NCI-H1105 treated with DMSO at 0.1 percent for 48 hours (cell line): ENCODE measurements at regions not wholly inside any gene's neighbourhood (a gene's known extent, or its start where the extent isn't known, plus 50 kb on each side); places are given as distances from the start of the nearest gene placed in this dataset.

Experiments
- DNase-seq: peaks from one replicate; lab custom pipeline; 2025; lab: John Stamatoyannopoulos, UW

GRCh38 chr1:239795304-239795703 is 296.4 kb upstream of the FMN2 start:
- DNase-seq: no peak

- DNase-seq: no peak
These were observed 292.1 kb upstream of the FMN2 start for GRCh38 chr1:239799617-239800016.

GRCh38 chr1:239800861-239801260 is 290.8 kb upstream of the FMN2 start:
- no peak for DNase-seq

GRCh38 chr1:239802275-239802674 is 289.4 kb upstream of the FMN2 start:
- DNase-seq: no peak

GRCh38 chr1:239803781-239804180 is 287.9 kb upstream of the FMN2 start:
- no peak for DNase-seq

GRCh38 chr1:239804266-239804665 is 287.4 kb upstream of the FMN2 start:
- no peak for DNase-seq

- no peak for DNase-seq
These were observed 286.6 kb upstream of the FMN2 start for GRCh38 chr1:239805042-239805441.

GRCh38 chr1:239805851-239806772 is 285.6 kb upstream of the FMN2 start:
- no peak for DNase-seq

DNA sequence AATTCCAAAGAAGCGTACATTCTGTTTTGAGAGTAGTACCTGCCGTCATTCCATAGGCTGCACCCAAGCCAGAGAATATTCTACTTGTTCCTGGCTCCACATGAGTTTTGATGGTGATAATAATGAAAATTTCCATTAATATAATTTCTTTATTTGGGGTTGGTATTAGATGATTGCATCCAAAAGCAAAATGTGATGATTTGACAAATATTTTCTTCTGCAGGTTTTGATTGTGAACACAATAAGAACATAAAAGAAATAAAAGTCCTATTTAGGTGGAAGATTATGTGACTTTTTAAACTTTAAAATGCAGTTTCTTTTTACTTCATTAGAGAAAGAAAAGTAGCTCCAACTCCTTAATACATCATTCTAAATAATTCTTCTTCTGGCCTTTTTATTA is 284.8 kb upstream of the FMN2 start:
- no peak for DNase-seq

GRCh38 chr1:239807361-239807760 is 284.3 kb upstream of the FMN2 start:
- no peak for DNase-seq

DNA sequence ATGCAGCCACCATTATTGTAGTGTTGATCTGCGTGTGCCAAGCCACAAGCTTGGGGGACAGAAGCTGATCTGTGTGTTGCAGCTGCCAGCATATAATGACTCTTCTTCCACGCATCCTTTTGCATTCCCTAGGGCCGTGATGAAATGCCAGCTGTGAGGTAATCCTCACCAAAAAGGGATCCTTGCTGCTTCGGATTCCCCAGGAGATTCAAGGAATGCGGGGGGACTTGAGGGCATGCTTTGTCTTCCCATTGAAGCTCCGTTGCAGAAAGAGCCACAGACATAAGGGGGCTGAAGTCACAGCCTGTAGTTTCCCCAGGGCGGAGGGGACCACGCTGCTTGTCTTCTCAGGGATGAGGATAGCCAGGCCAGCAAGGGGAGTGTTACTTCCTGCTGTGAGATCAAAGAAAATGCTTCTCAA is 281.6 kb upstream of the FMN2 start:
- DNase-seq: no peak

DNA sequence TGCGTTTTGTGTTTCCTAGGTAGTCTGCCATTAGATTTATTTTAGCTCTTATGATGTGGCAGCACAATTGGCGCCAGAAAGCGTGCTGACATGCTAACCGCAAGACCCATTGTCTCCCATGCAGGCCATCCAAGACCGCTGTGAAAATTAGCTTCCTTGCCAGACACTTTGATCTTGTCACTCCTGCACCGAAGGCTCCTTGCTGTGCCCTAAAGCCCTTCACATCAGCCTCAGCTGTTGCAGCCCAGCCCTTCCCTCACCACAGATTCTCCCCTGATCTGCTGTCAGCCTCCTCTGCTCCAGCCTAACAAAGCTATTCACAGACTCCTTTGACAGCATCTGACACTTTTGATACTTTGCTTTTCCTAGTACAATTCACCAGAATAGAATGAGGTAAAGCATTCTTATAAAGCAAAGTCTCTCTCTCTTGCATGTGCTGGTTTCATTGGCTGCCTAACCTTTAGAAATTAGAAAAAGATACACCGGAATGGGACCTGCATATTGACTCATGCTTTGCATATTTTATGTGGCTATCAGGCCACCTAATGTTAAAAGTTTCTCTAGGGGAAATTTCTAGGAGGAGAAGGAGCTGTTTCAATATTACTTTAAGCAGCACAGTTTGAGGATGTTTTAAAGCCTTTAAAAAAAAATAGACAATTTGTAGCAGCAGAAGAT is 280.3 kb upstream of the FMN2 start:
- no peak for DNase-seq

- DNase-seq: no peak
These were observed 279.1 kb upstream of the FMN2 start for GRCh38 chr1:239812580-239812979.

GRCh38 chr1:239814306-239814881 is 277.3 kb upstream of the FMN2 start:
- no peak for DNase-seq

DNA sequence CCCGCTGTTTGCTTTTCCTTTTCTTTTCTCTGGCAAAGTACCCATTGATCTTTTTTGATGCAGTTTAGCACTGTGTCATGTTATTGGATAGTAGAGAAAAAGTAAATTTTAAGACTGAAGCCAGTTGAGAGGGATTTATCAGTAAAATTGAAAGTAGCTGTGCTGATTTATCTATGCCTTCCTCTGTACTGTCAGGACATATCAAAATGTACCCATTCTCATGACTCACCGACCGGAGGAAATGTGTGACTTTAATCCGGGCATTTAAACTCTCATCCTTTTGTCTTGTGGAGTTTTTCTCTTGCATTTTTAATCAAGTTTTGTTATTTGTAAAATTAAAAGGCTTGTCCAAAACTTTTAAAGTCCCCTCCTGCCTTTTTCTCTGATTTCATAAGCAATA is 276.6 kb upstream of the FMN2 start:
- no peak for DNase-seq

GRCh38 chr1:239816081-239816782 is 275.5 kb upstream of the FMN2 start:
- no peak for DNase-seq

GRCh38 chr1:239817276-239817675 is 274.4 kb upstream of the FMN2 start:
- DNase-seq: no peak

GRCh38 chr1:239817801-239818200 is 273.9 kb upstream of the FMN2 start:
- DNase-seq: no peak

DNA sequence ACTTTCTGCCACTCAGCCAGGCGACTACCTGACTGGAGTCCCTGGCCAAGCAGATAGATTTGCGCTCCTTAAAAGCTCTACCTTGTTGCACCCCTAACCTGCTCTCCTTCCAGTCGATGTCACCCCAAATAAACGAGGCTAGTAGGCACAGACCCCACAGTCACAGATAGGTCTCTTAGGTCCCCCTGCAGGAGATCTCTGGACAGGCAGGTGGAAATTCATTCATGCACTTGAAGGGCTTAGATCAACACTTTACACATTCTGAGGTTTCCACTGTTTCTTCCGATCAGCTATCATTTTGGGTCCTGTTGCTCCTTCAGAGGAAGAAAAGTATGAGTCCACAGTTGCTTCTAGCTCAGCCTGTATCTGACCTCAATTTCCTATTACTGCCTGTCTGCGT is 272.6 kb upstream of the FMN2 start:
- DNase-seq: no peak

DNA sequence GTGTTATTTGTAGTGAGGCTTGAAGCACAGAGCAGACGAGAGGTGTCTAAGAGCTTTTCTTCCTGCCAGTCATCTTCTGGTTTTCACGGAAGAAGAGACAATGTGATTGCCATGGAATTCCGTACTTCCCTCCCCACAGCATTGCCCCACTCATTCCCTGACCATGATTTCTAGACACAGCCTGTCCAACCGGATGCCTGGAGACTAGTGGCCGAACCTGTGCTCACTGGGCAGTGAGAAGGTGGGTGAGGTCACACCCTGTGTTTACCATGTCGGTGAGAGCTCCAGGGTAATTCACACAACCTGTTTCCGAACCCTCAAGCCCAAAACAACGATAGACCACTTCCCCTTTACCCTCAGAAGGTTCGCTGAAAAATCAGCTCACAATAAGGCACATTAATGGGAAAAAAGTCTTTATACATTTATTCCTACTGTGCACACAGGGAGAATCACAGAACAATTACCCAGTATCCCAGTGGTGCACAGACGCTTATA is 271.9 kb upstream of the FMN2 start:
- no peak for DNase-seq

- no peak for DNase-seq
These were observed 267.8 kb upstream of the FMN2 start for GRCh38 chr1:239823852-239824251.

DNA sequence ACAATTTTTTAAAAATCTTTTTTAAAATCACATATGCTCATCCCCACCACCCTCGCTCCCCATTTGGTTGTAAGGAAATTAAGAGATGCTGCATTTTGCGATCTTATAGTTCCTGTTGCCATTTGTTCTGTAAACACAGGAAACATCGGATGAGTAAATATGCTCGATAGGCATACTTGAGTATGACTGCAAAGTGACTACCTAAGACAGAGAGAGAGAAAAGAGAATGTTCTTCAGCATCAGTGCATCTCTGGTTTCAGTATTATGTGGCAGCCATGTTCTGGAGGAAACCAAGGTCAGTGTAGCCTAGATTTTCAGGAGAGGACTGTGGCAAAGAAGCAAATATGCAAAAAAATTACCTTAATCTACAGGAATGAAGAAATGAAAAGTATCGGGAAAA is 265.5 kb upstream of the FMN2 start:
- no peak for DNase-seq
